ENCODE measurements at regions not wholly inside any gene's neighbourhood (a gene's known extent, or its start where the extent isn't known, plus 50 kb on each side); places are given as distances from the start of the nearest gene placed in this dataset.

GRCh38 chr13:58247080-58247479 is 615.5 kb downstream of the PCDH17 start:
- no peak for TF ChIP-seq POLR2A (IDR thresholded peaks at IDR 0.05; ENCODE audit: low read depth, low read length)
- no peak for TF ChIP-seq SPI1 (IDR thresholded peaks at IDR 0.05; ENCODE audit: borderline replicate concordance, insufficient read depth, low read depth, low read length)
